HG03460 (cell line): ENCODE measurements at regions not wholly inside any gene's neighbourhood (a gene's known extent, or its start where the extent isn't known, plus 50 kb on each side); places are given as distances from the start of the nearest gene placed in this dataset.

Experiments used
- ATAC-seq: cut with Tn5 transposase; IDR thresholded peaks from one replicate; pipeline ENCODE4 v1.9.1; 2021; ENCODE audit not compliant: unreplicated experiment

DNA sequence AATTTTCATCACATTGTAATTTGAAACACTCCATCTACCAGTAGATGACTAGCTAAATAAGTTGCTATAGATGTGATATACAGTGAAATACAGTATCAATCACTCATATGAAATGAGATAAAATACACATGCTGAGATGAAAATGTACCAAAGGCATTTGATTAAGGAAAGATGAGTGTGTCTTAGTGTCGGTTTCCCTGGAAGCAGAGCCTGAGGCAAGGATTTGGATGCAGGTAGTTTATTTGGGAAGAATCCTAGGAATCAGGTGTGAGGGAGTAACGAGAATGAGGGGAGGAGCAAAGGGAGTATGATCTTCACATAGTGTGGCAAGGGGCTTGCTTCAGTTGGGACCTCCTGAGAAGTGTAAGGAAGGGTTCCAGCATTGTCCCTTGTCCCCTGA is 188.2 kb upstream of the CTBP2 start:
- ATAC-seq = no peak

DNA sequence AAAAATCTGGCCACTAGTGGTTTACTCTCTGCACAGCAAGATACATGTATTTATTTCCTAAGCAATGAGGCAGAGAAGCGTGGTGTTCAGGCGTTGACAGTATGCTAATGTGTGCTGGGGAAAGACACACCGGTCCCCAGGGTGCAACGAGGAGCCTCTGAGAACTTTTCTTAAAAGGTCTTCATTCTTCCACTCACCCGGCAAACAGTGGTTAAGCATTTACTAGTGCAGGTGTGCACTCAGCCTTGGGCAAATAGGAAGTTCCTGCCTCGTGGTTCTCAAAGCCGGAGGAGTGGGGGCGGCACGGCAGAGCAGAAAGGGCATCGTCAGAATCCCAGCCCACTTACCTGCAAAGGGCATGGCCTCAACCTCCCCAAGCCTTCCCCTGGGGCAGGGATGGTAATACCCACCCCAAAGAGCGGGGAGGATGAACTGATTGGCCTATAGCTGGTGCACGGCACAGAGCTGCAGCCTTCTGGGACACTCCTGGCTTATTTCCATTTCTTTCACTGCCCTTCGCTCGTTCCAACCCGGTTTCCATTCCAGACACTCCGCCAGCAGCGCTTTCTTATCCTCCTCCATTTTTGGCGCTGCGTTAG is 184.3 kb upstream of the CTBP2 start:
- peak; percentile 95 for ATAC-seq

DNA sequence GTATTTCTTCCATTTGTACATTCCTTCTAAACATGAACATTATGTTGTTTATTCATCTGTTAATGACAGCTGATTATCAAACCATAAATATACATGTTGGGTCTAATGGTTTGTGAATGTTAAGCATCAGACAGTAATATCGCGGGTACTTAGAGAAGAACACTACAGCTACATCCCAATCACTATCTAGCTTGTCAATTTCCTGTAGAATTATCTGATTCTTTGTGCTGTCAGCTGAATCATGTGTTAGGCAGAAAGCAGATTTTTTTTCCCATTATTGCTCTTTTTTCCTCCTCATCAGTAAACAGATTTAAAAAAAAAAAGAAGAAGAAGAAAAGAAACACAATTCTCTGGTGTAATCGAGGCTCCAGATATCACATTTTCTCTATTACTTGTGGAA is 183.6 kb upstream of the CTBP2 start:
- ATAC-seq = no peak

DNA sequence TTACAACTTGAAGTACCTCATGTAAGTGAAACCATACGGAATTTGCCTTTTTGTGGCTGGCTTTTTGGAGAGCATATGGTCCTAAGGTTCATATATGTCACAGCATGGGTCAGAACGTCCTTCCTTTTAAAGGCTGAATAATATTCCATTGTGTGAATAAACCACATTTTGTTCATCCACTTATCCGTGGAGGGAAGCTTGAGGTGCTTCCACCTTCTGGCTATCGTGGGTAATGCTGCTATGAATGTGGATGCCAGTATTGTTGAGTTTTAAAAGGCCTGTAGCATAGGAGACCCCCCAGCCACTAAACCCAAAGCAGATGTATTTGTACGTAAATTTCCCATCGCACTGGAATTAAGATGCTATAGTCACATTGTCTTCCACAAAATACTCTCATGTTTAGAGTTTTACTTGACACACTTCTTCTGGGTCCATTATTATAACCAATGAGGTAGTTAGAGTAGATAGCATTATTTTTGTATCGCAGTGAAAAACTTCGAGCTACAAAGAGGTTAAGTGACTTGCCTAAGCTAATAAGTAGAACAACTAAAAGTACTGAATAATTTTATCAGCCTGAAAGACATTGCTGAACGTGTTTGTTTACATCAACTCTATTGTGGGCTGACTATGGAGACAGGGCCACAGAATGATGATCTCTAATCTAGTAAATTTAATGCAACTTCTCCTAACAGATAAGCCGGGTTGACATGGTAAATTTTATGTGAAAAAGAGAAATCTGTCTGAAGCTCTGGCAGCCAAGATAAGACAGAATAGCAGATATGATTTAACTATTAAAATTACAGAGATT is 183.0 kb upstream of the CTBP2 start:
- ATAC-seq = no peak

DNA sequence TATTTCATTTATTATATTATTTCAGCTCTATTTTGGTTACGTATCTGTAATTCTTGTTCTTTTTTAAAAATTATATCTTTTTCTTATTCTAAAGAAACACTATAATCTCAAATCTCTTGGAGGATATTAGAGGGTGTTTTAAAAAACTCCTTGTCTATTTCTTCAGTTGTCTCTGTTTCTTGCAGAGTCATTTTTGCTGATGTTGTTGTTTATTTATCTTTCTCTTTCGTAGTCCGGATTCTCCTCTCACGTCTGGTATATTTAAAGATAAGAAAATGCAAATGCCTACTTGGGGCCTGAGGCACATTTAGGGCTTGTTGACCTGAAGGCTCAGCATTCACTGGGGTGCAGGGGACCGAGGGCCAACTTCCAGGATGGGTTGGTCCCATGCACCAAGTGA is 181.2 kb upstream of the CTBP2 start:
- ATAC-seq = no peak

DNA sequence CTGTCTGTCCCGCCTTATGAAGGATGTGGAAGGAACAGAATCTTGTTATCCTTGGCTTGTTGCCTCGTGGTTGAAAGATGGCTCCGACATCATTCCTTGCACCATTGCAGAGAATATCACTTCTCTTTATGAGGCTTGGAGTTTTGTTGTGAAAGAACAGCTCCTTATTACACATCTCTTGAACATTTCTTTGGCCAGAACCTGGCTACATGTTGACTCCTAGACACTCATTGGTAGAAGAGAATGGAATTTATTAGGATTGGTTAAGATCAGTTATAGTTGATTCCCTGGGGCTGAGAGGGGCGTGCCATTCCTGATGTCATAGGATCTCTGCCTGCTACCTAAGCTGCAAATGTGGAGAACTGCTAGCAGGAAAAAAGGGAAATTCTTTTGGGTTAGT is 180.5 kb upstream of the CTBP2 start:
- ATAC-seq = no peak

DNA sequence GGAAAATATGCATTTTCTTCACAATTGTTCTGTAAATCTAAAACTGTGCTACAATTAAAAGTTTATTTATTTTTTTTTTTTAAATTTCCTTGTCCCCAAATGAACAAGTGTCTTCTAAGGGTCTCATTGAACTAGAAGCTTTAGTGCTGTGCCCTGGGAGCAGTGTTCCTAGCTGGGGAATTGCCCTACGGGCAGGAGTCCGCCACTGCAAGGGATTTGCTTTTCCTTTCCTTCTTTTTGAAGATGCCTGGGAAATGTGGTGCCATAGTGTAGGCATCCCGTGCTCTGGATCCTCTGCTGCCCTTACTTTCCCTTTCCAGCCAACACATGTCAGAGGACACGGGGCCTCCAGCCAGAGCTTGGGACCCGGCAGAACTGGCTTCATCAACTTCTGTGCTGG is 177.1 kb upstream of the CTBP2 start:
- ATAC-seq = no peak

DNA sequence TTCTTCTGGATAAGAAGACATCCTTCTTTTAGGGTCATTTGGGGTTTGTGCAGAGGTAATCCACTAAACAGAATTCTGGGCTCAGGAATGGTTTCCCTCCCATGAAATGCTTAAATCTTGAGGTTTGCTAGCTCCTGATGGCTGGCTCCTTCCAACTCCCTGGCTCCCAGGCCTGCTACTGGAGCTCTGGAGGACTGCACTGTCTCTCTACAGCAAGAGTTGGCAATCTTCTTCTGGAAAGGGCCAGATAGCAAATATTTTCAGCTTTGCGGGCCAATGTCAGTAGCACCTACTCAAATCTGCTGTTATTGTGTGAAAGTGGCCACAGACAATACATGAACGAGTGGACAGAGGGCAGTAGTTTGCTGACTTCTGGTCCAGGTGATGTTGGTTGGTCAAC is 174.2 kb upstream of the CTBP2 start:
- no peak for ATAC-seq

DNA sequence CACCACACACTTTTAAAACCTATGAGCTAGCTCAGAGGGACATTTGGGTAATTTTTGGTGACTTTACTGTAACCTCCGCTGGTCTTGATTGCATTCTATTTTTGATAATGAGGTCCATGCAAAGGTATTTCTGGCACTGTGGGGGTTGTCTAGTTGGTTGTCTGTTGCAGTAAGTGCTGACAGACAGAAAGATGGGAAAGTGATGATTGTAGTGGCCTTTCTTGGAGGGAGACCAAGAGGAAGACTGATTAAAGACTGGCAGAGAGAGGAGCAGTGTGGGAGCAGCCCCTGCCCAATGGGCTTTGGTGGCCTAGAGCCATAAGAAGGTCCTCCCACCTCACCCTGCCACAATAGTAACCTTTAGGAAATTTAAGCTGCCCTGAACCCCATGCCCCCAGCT is 173.4 kb upstream of the CTBP2 start:
- ATAC-seq = no peak

DNA sequence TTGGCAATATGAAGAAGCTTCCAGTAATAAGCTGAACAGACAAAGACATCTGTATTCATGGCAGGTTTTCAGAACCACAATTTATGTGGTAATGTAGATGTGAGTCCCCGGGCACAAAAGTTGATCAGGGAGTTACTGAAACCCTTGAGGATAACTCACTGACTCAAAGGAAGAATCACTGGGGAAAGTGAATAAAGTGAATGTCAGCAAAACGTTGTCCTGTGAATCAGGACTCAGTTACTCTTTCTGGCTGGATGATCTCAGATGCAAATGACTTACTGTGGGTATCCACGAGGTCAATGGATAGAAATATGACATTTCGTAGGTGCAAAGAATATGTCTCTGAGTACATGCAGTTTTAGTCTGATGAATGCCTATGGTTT is 172.8 kb upstream of the CTBP2 start:
- ATAC-seq = no peak

DNA sequence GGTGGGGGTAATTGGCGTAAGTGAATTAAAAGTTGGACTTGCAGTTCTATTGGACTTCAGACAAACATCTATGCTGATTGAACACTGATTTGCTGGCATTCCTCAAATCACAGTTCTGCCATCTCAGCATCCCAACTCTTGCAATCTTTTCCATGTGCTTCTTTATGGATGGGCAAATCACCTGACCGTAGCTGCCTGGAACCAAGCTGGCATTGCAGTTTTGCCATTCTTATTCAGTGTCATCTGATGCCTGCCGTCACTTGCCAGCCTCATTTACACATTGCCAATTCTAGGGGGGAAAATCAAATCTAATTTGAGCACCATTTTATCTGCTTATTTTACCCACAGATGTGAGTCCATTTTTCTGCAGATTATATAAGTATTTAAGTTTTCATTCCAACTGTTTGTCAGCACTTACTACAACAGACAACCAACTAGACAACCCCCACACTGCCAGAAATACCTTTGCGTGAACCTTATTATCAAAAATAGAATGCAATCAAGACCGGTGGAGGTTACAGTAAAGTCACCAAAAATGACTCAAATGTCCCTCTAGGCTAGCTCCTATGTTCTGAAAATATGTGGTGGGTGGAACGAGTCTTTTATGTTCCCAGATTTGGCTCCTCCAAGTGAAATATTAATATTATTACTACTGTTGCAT is 172.3 kb upstream of the CTBP2 start:
- no peak for ATAC-seq

DNA sequence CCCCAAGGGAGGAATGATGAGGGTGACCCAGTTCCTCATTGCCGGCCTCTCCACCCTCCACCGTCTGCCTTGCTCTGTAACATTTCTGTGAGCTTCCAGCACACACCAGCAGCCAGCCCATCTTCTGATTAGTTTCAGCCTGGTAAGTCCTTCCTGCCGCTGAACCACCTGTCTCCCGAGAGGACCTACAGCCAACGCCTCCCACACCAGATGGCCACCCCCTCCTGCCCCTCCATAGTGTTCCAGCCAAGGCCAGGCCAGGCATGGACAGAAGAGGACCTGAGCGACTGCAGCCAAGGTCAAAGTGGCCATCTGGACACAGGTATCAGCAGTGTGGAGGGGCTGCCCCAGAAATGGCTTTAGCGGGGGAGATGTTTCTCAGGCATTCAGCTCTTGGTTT is 170.7 kb upstream of the CTBP2 start:
- no peak for ATAC-seq

DNA sequence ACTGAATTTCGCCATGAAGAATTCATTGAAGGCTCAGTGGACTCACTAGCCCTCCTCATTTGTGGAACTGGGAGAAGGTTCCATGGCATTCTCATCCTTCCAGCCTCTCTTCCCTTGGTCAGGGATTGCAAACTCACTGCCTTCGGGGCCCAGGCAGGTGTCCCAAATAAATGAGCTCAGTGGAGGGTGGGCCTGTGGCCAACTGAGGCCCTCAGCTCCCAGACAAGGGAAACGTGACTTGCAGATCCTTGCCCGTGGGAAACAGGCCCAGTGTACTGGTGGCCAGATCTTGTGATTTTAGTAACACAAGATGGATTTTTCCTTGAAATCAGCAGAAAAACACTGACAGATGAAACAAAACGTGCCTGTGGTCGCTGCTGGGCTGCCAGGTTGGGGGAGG is 168.7 kb upstream of the CTBP2 start:
- no peak for ATAC-seq

DNA sequence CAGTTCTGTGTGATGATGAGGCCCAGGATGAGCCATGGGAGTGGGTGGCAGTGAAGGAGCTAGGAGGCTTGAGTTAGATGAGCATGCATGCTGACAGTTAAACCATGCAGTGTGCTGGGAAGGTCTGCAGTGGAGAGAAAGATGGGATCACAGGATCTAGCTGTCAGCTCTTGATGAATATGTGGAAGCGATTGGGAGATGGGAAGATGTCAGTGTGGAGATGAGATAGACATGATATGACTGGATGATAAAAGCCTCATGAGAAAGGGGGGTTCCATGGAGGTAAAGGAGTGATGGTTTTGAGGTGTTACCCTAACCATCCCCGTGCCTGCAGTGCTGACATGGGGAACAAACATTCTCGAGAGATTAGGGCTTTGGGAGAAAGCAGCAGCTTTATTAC is 165.0 kb upstream of the CTBP2 start:
- no peak for ATAC-seq

DNA sequence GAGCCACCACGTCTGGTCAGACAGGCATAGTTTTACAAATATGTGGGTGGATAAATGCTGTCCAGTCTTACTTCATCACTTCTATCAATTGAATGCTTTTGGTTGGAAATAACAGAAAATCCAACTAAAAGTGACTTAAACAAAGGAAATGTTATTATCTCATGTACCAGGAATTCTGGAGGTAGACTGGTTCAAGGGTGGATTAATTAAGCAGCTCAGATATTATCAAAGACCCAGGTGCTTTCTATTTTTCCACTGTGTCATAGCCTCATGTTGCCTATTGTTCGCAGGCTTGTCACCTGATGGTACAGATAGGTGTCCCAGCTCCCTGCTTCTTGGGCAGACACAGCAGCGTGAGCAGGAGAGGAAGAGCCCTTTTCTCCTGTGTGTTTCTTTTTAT is 156.1 kb upstream of the CTBP2 start:
- ATAC-seq = no peak

DNA sequence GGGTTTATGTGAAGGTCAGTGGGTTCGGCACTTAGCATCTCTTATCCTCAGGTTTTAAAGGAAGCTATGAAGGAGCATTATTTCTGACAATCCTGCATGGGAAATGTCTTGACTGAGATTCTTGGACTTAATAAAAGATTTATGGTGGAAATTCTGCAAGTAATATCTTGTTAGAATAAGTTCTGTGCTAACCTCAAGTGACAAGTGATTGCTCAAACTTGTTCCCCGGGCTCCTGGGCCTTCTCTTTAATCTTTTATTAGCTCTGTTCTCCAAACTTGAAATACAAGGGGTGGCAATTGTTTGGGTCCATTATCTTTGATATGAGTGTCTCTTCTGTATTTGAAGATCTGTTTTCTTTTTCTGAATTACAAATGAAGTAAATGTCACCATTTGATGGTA is 140.6 kb upstream of the CTBP2 start:
- no peak for ATAC-seq

DNA sequence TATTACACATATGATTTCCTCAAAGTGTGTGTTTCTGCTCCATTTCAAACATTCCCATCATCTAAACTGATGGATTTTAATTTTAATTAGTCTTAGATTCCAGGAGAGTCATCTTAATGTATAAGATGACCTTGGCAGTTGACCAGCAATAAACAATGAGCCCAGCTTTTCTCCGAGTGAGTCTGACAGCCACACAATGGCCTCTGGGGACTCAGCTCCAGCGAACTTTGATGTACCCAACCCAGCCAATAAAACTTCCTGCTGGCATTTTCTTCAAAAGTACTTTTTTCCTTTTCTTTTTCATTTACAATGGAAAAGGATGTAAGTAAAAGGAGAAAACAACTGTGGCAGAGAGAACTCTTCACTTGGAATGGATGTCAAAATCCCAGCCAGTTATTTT is 139.1 kb upstream of the CTBP2 start:
- ATAC-seq = no peak

DNA sequence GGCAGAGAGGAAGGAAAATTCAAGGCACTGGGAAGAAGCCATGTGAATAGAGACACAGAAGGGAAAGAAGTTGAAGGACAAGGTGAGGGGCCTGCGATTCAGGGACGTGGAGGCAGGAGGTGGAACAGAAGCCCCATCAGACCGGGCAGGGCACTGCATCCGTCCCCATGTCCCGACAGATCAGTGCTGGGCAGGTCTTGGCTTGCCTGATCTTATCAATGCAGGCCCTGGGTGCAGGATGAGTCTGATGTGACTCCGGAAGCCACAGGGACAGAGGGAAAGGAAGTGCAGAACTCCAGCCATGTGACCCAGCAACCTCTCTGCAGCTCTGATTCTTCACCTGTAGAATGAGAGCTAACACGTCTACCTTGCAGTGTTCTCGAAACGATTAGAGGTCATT is 136.2 kb upstream of the CTBP2 start:
- ATAC-seq = no peak

DNA sequence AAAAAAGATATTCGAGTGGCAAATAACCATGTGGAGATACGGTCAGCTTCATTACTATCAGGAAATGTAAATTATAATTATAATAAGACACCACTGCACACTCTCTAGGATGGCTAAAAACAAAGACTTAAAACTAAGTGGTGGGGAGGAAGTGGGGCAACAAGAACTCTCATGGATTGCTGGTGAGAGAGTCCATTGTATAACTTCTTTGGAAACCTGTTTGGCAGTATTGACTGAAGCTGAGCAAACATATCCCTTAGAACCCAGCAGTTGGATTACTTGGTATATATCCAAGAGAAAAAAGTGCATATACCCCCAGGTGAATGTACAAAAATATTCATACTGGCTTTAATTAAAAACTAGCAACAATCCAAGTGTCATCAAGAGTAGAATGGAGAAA is 133.7 kb upstream of the CTBP2 start:
- ATAC-seq = no peak

DNA sequence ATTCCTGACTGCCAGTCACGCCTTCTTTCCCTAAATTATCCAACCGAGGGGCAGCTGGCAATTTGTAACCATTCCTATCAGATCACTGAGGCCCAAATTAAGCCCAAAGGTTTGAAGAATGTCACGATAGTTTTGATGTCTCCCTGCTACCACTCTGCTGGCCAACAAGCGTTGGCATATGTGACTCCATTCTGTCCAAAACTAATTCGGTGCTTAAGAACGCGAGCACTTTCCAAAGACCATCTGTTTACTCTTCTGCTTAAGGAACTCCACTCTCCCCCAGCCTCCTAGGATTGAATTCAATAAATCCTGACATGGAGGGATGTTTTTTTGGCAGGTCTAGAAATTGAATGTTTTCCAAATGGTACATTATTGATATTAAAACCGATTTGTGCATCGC is 131.5 kb upstream of the CTBP2 start:
- ATAC-seq = no peak

DNA sequence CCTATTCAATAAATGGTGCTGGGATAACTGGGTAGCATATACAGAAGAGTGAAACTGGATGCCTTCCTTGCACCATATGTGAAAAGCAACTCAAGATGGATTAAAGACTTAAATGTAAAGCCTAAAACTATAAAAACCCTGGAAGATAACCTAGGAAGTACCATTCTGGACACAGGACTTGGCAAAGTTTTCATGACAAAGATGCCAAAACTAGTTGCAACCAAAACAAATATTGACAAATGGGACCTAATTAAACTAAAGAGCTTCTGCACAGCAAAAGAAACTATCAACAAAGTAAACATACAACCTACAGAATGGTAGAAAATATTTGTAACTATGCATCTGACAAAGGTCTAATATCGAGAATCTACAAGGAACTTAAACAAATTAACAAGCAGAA is 129.1 kb upstream of the CTBP2 start:
- no peak for ATAC-seq

DNA sequence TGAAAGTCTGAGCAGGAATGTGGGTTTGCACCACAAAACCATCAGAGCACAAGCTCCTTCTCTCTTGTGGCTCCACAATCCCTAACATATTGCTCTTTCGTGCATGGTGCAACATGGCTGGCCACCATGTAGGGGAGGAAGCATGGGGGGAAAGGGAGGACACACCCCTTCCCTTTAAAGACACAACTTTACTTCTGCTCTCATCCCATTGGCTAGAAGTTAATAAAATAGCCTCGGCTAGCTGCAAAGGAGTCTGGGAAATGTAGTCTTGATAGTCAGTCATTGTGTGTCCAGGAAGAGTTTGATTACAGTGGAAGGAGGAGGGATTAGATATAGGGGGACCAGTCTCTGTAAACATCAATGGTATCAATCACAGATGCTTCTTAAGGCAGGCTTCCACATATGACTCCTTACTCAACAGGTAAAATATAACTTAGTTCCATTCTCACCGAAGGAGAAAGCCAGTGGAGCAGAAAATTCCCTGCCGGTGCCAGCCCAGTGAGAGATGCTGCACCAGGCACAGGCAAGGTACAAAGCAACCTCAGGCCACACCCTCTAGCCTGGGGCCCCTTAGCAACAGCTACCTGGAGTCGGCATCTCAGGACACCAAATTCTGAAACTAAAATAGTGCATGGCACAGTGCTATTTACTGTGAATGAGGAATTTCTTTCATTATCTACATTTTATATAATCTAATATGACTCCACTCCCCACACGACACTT is 124.7 kb upstream of the CTBP2 start:
- no peak for ATAC-seq
